ENCODE measurements at regions not wholly inside any gene's neighbourhood (a gene's known extent, or its start where the extent isn't known, plus 50 kb on each side); places are given as distances from the start of the nearest gene placed in this dataset.

DNA sequence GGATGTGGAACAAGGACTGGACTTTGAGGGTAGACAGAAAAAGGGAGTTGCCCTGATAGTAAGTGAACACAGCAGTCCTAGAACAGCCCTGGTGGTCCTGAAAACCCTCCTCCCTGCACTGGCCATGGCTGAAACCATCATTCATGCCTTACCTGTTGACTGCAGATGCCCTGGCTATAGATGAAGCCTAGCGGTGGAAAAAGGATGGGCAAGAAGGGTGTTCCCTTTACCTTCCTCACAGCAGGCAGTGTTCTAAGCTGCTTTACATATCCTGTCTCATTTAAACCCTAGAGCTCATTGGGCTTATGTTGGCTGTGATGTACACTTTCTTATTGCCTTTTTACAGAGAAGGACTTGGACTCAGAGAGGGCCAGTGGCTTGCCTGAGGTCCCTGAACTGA lies 133.6 kb downstream of the C11orf91 start:
- H3K9me3 ChIP-seq = no peaks in the 10 kb centered on the region
- intact Hi-C loops (cut with DNase I) = no loop called here
- FAIRE-seq (no peak), DNase-seq (no peak), ATAC-seq (no peak)
- TF ChIP-seq, protein P1, sequence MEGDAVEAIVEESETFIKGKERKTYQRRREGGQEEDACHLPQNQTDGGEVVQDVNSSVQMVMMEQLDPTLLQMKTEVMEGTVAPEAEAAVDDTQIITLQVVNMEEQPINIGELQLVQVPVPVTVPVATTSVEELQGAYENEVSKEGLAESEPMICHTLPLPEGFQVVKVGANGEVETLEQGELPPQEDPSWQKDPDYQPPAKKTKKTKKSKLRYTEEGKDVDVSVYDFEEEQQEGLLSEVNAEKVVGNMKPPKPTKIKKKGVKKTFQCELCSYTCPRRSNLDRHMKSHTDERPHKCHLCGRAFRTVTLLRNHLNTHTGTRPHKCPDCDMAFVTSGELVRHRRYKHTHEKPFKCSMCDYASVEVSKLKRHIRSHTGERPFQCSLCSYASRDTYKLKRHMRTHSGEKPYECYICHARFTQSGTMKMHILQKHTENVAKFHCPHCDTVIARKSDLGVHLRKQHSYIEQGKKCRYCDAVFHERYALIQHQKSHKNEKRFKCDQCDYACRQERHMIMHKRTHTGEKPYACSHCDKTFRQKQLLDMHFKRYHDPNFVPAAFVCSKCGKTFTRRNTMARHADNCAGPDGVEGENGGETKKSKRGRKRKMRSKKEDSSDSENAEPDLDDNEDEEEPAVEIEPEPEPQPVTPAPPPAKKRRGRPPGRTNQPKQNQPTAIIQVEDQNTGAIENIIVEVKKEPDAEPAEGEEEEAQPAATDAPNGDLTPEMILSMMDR (IDR thresholded peaks at IDR 0.05) = no peak
- no peaks in the 10 kb centered on the region for H3K36me3 ChIP-seq
- H3K27ac ChIP-seq = no peak overlapping the region
- H3K4me1 ChIP-seq = no peaks in the 10 kb centered on the region
- 88 to 100% methylated on average over 1 of the region's 1 CpG for WGBS, 2 donors
- no peaks in the 10 kb centered on the region for H3K27me3 ChIP-seq
- H3K4me3 ChIP-seq = no peak overlapping the region

DNA sequence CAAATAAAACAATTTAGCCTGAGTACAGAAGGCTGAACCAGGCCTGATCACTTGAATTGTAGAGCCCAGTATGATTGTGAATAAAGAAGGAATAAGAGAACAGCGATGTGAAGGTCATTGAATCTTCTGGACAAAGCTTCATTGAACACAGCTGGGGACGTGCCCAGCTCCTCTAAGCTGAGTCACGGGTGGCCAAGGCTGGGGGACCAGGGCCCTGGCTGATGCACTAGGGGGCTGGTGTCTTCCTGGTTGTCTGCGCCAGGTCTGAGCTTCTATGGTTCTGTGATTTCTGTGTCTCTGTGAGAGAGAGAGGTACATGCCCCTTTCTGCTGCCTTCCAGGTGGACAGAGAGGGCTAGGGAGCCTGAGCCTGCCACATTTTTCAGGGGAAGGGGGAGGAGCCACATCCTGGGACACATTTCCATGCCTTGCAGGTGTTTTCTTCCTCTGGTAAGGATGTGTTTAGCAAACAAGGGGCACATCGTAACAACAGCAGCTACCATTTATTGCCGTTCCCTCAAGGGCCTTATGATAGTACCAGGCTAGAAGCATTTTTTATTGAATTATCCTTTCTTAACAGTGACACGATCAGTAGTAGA lies 135.7 kb downstream of the C11orf91 start:
- FAIRE-seq = no peak
- 59 to 63% methylated on average over 7 of the region's 7 CpGs for WGBS, 2 donors
- intact Hi-C loops (cut with DNase I) = no loop called here

DNA sequence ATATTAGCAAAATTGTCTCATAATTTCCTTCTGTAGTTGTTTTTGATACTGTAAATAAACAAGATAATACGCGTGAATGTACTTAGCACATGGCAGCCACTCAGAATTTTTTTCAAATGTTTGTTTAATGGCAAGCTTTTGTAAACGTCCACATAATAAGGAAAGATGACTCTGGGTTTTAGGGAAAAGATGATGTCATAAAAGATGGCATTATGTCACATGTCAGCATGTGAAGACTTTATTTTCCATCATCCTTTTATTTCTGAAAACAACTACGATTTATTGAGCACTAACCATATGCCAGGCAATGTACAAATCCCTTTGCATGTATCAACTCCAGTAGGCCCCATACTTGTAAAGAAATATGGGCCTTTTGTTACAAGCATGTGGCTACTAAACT lies 139.9 kb downstream of the C11orf91 start:
- DNase-seq (no peak), ATAC-seq (no peak), FAIRE-seq (no peak)
- TF ChIP-seq, protein P1 (IDR thresholded peaks at IDR 0.05) = no peak
- H3K27ac ChIP-seq = no peak overlapping the region
- H3K36me3 ChIP-seq = no peaks in the 10 kb centered on the region
- H3K4me1 ChIP-seq = no peaks in the 10 kb centered on the region
- 39 to 44% methylated on average over 4 of the region's 4 CpGs for WGBS, 2 donors
- intact Hi-C loops (cut with DNase I) = no loop called here
- H3K9me3 ChIP-seq = no peaks in the 10 kb centered on the region
- no peak overlapping the region for H3K4me3 ChIP-seq
- H3K27me3 ChIP-seq = no peaks in the 10 kb centered on the region

More for the DNA sequence above, 135.7 kb downstream of the C11orf91 start:
- DNase-seq (no peak), ATAC-seq (no peak)
- TF ChIP-seq, protein P1 (IDR thresholded peaks at IDR 0.05) = no peak
- no peaks in the 10 kb centered on the region for H3K36me3 ChIP-seq
- H3K9me3 ChIP-seq = no peaks in the 10 kb centered on the region
- H3K4me1 ChIP-seq = no peaks in the 10 kb centered on the region
- H3K27me3 ChIP-seq = no peaks in the 10 kb centered on the region
- no peak overlapping the region for H3K4me3 ChIP-seq
- H3K27ac ChIP-seq = no peak overlapping the region

DNA sequence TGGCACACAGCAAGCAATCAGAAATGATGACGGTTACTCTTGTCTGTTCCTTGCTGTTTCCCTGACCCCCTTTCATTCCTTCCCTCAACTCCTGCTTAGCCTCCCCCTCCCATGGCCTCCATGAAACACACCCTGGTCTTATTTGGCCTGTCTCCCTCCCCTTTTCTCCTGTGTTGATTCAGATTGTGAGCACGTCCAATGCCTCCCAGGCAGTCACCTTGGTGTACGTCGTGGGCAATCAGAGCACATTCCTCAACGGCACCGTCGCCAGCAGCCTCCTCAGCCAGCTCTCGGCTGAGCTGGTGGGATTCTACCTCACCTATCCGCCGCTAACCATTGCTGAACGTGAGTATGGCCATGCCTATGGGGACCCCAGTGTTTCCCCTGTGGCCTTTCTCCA lies 141.1 kb downstream of the C11orf91 start:
- WGBS, 2 donors = 66 to 71% methylated on average over 11 of the region's 11 CpGs
- intact Hi-C loops (cut with DNase I) = no loop called here
- Histone ChIP-seq H3K36me3 (no peaks in the 10 kb centered on the region), H3K27ac (no peak overlapping the region), H3K4me1 (no peaks in the 10 kb centered on the region), H3K9me3 (no peaks in the 10 kb centered on the region), H3K27me3 (no peaks in the 10 kb centered on the region), H3K4me3 (no peak overlapping the region)
- TF ChIP-seq, protein P1 (IDR thresholded peaks at IDR 0.05) = no peak
- no peak for ATAC-seq
- no peak for FAIRE-seq
- no peak for DNase-seq

DNA sequence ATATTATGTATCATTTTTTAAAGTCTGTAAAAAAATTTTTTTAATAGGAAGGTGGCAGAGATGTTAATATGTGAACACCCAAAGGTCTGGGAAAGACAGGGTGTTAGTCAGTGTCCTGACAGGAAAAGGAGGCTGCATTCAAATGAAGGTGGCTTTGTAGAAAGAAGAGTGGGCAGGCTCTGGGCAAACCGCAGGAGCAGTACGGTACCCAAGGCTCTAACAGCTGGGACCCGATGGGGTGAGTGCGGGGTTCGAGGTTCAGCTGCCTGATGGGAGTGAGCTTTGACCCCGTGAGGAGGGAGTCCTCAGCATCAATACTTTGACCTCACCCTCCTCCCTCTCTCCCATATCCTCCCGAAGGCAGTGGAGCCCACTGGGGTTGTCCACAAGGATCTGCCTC lies 142.5 kb downstream of the C11orf91 start:
- ATAC-seq = no peak
- no peak for FAIRE-seq
- H3K36me3 ChIP-seq = no peaks in the 10 kb centered on the region
- no peaks in the 10 kb centered on the region for H3K4me1 ChIP-seq
- no peaks in the 10 kb centered on the region for H3K27me3 ChIP-seq
- intact Hi-C loops (cut with DNase I) = no loop called here
- no peak for DNase-seq
- TF ChIP-seq, protein P1 (IDR thresholded peaks at IDR 0.05) = no peak
- no peaks in the 10 kb centered on the region for H3K9me3 ChIP-seq
- 75 to 84% methylated on average over 7 of the region's 7 CpGs for WGBS, 2 donors
- H3K4me3 ChIP-seq = no peak overlapping the region
- H3K27ac ChIP-seq = no peak overlapping the region

Measured in pancreas (tissue), 10 donors.